HEK293 (cell line): ENCODE measurements at regions not wholly inside any gene's neighbourhood (a gene's known extent, or its start where the extent isn't known, plus 50 kb on each side); places are given as distances from the start of the nearest gene placed in this dataset.

Source experiments
- CTCF ChIA-PET: fragments of 350-600 bp; formaldehyde crosslinking; extraction: SDS; loops from one replicate; lab custom pipeline; 2021; ENCODE audit warnings: antibody characterized with exemption; lab: Yijun Ruan, JAX
- POLR2A ChIA-PET: fragments of 300-600 bp; formaldehyde crosslinking; extraction: SDS; loops from one replicate; lab custom pipeline; 2020; ENCODE audit warnings: antibody characterized with exemption, inconsistent platforms; lab: Yijun Ruan, JAX
- H3K27ac ChIP-seq: fragments of 200-500 bp; sonication (Bioruptor generic); 2 replicates; pipeline ENCODE4 v1.5.1; 2014; ENCODE audit warnings: low read depth, low read length, control low read depth, inconsistent platforms; ENCODE audit errors: extremely low read depth
- H3K36me3 ChIP-seq, 2 experiments: fragments of 200-500 bp in 1 of 2; sonication (Bioruptor generic) in 1 of 2; 1 replicate in 1 of 2; 2 replicates in 1 of 2; pipeline ENCODE4 v1.5.1; 2014 to 2017; ENCODE audit warnings: inconsistent platforms in 2 of 2, low read length in 2 of 2; ENCODE audit not compliant: control insufficient read depth in 2 of 2, insufficient read depth in 1 of 2
- H3K4me1 ChIP-seq: fragments of 200-500 bp; sonication (Bioruptor generic); 2 replicates; pipeline ENCODE4 v1.5.1; 2014; ENCODE audit warnings: mild to moderate bottlenecking, low read length, inconsistent platforms; ENCODE audit not compliant: control insufficient read depth, insufficient read depth
- H3K4me3 ChIP-seq: 2 replicates; pipeline ENCODE4 v1.5.1; 2011; ENCODE audit warnings: low read depth, mild to moderate bottlenecking, control low read depth, low read length, moderate library complexity
- H3K9me3 ChIP-seq: fragments of 200-500 bp; sonication (Bioruptor generic); 2 replicates; pipeline ENCODE4 v1.5.1; 2014; ENCODE audit warnings: low read depth, low read length, inconsistent platforms; ENCODE audit not compliant: control insufficient read depth, insufficient read depth
- MYNN ChIP-seq: fragments of 450-650 bp; formaldehyde crosslinking; IDR thresholded peaks from 2 replicates; pipeline ENCODE4 v1.5.1; 2016; ENCODE audit warnings: missing biosample characterization, missing genetic modification characterization, borderline replicate concordance
- PRDM1 ChIP-seq: fragments of 450-650 bp; formaldehyde crosslinking; IDR thresholded peaks from 2 replicates; pipeline ENCODE4; 2016; ENCODE audit warnings: missing biosample characterization, missing genetic modification characterization
- RBAK ChIP-seq: fragments of 450-650 bp; formaldehyde crosslinking; IDR thresholded peaks from 2 replicates; pipeline ENCODE4 v1.5.1; 2016; ENCODE audit warnings: missing biosample characterization, missing genetic modification characterization
- REPIN1 ChIP-seq: fragments of 450-650 bp; formaldehyde crosslinking; IDR thresholded peaks from 2 replicates; pipeline ENCODE4 v1.5.1; 2017; ENCODE audit warnings: missing biosample characterization, missing genetic modification characterization, low read depth
- ZBTB7A ChIP-seq: fragments of 450-650 bp; formaldehyde crosslinking; IDR thresholded peaks from 2 replicates; pipeline ENCODE4 v1.5.1; 2016; ENCODE audit warnings: low read depth, missing biosample characterization, missing genetic modification characterization
- ZBTB8A ChIP-seq: fragments of 450-650 bp; formaldehyde crosslinking; IDR thresholded peaks from 2 replicates; pipeline ENCODE4 v1.5.1; 2016; ENCODE audit warnings: missing biosample characterization, missing genetic modification characterization
- ZNF114 ChIP-seq: fragments of 450-650 bp; formaldehyde crosslinking; IDR thresholded peaks from 2 replicates; pipeline ENCODE4 v1.5.0; 2017; ENCODE audit warnings: missing biosample characterization, missing genetic modification characterization
- ZNF121 ChIP-seq: fragments of 450-650 bp; formaldehyde crosslinking; IDR thresholded peaks from 2 replicates; pipeline ENCODE4 v1.5.1; 2016; ENCODE audit warnings: missing biosample characterization, missing genetic modification characterization
- ZNF157 ChIP-seq: fragments of 450-650 bp; formaldehyde crosslinking; IDR thresholded peaks from 2 replicates; pipeline ENCODE4 v1.5.1; 2016; ENCODE audit warnings: missing biosample characterization, missing genetic modification characterization
- ZNF221 ChIP-seq: fragments of 450-650 bp; formaldehyde crosslinking; IDR thresholded peaks from 2 replicates; pipeline ENCODE4 v1.5.1; 2017; ENCODE audit warnings: missing biosample characterization, missing genetic modification characterization, borderline replicate concordance
- ZNF239 ChIP-seq: fragments of 450-650 bp; formaldehyde crosslinking; IDR thresholded peaks from 2 replicates; pipeline ENCODE4 v1.5.1; 2016; ENCODE audit warnings: missing biosample characterization, missing genetic modification characterization
- ZNF302 ChIP-seq: fragments of 450-650 bp; formaldehyde crosslinking; IDR thresholded peaks from 2 replicates; pipeline ENCODE4 v1.5.1; 2016; ENCODE audit warnings: missing biosample characterization, missing genetic modification characterization, low read depth
- ZNF404 ChIP-seq: fragments of 450-650 bp; formaldehyde crosslinking; IDR thresholded peaks from 2 replicates; pipeline ENCODE4 v1.5.1; 2017; ENCODE audit warnings: missing biosample characterization, missing genetic modification characterization
- ZNF426 ChIP-seq: fragments of 450-650 bp; formaldehyde crosslinking; IDR thresholded peaks from 2 replicates; pipeline ENCODE4 v1.5.1; 2017; ENCODE audit warnings: missing biosample characterization, missing genetic modification characterization, mild to moderate bottlenecking, inconsistent platforms, moderate library complexity
- ZNF600 ChIP-seq: fragments of 450-650 bp; formaldehyde crosslinking; IDR thresholded peaks from 2 replicates; pipeline ENCODE4 v1.5.1; 2016; ENCODE audit warnings: missing biosample characterization, missing genetic modification characterization
- TF ChIP-seq, protein P1 (sequence below): fragments of 450-650 bp; formaldehyde crosslinking; IDR thresholded peaks from 2 replicates; pipeline ENCODE4 v1.5.1; 2016; ENCODE audit warnings: missing biosample characterization, missing genetic modification characterization, low read depth
- TF ChIP-seq, protein P2 (sequence below): fragments of 450-650 bp; formaldehyde crosslinking; IDR thresholded peaks from 2 replicates; pipeline ENCODE4 v1.5.1; 2016; ENCODE audit warnings: missing biosample characterization, missing genetic modification characterization
- TF ChIP-seq, protein P3 (sequence below): fragments of 450-650 bp; formaldehyde crosslinking; IDR thresholded peaks from 2 replicates; pipeline ENCODE4 v1.5.1; 2016; ENCODE audit warnings: missing biosample characterization, missing genetic modification characterization
- TF ChIP-seq, protein P4 (sequence below): sonication (generic); formaldehyde crosslinking; IDR thresholded peaks from 2 replicates; pipeline ENCODE4 v1.8.1; 2022; ENCODE audit warnings: mild to moderate bottlenecking, moderate library complexity, missing genetic modification reagents
- TF ChIP-seq, protein P5 (sequence below): fragments of 450-650 bp; formaldehyde crosslinking; IDR thresholded peaks from 2 replicates; pipeline ENCODE4 v1.5.1; 2016; ENCODE audit warnings: missing biosample characterization, missing genetic modification characterization

DNA sequence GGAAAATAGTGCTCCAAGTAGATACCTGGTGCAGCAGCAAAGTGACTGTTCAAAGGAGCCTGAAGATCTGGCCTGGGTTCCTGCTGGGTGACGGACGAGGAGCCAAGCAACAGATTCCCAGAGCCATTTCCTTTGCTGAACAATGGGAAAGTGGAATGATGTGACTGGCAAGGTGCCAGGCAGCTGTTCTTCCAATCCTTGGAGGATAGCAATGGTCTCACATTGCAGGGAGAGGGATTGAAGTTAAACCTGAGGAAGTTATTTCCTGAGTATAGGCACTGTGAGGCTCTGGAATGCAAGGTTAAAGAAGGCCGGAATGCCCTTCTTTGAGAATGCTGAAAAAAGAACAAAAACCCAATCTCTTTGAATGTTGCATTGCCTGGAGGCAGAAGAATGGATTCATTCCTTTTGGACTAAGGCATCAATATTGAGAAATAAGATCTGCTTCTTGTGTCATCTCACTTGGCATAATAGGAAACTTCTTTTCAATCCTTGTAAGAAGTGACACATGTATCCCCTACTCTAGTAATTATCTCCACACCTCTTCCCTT lies 223.8 kb downstream of the BLID start:
- Histone ChIP-seq H3K36me3 (no peaks in the 10 kb centered on the region), H3K4me3 (no peak overlapping the region), H3K4me1 (no peaks in the 10 kb centered on the region), H3K27ac (no peak overlapping the region), H3K9me3 (no peaks in the 10 kb centered on the region)
- POLR2A ChIA-PET: no interaction called here
- CTCF ChIA-PET: no interaction called here
- TF ChIP-seq ZNF114 (tag by site-specific recombination): no peak
- TF ChIP-seq PRDM1 (tag by site-specific recombination): no peak
- TF ChIP-seq ZBTB7A (tag by site-specific recombination): no peak
- TF ChIP-seq ZNF121 (tag by site-specific recombination): no peak
- no peak for TF ChIP-seq ZNF404 (tag by site-specific recombination)
- no peak for TF ChIP-seq ZNF157 (tag by site-specific recombination)
- TF ChIP-seq, protein P1, sequence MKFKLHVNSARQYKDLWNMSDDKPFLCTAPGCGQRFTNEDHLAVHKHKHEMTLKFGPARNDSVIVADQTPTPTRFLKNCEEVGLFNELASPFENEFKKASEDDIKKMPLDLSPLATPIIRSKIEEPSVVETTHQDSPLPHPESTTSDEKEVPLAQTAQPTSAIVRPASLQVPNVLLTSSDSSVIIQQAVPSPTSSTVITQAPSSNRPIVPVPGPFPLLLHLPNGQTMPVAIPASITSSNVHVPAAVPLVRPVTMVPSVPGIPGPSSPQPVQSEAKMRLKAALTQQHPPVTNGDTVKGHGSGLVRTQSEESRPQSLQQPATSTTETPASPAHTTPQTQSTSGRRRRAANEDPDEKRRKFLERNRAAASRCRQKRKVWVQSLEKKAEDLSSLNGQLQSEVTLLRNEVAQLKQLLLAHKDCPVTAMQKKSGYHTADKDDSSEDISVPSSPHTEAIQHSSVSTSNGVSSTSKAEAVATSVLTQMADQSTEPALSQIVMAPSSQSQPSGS (tag by site-specific recombination): no peak
- no peak for TF ChIP-seq ZNF221
- TF ChIP-seq ZNF302 (tag by site-specific recombination): no peak
- TF ChIP-seq MYNN (tag by site-specific recombination): no peak
- TF ChIP-seq, protein P2, sequence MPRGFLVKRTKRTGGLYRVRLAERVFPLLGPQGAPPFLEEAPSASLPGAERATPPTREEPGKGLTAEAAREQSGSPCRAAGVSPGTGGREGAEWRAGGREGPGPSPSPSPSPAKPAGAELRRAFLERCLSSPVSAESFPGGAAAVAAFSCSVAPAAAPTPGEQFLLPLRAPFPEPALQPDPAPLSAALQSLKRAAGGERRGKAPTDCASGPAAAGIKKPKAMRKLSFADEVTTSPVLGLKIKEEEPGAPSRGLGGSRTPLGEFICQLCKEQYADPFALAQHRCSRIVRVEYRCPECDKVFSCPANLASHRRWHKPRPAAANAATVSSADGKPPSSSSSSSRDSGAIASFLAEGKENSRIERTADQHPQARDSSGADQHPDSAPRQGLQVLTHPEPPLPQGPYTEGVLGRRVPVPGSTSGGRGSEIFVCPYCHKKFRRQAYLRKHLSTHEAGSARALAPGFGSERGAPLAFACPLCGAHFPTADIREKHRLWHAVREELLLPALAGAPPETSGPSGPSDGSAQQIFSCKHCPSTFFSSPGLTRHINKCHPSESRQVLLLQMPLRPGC (tag by site-specific recombination): no peak
- TF ChIP-seq ZNF239 (tag by site-specific recombination): no peak
- no peak for TF ChIP-seq ZBTB8A (tag by site-specific recombination)

DNA sequence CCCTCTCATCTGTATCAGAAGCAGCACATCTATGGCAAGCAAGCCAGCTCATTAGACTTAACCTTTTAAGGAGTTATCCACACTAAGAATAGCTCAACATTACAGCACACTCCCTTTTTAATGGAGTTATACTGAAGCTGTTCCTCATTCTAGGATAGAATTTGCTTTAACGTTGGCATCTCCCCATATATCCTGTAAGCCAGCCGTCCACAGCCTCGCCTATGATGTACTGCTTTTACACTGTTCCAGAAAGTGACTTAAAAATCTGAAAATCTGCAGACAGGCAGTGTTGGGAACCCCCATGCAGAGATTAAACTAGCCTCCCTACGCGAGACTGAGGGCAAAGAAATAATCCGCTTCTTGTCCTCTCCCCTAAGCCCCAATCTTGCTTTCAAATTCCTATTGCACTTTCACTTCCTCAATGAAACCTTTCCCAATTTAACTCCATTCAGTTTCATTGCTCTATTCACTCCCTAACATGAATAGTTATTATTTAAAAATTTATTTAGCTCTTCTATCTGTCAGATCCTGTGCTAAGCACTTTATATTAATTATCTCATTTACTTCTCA lies 225.0 kb downstream of the BLID start:
- ChIA-PET CTCF (no interaction called here), POLR2A (no interaction called here)
- H3K4me1 ChIP-seq: no peaks in the 10 kb centered on the region

More for the DNA sequence above, 225.0 kb downstream of the BLID start:
- Histone ChIP-seq H3K27ac (no peak overlapping the region), H3K9me3 (no peaks in the 10 kb centered on the region), H3K36me3 (no peaks in the 10 kb centered on the region), H3K4me3 (no peak overlapping the region)
- TF ChIP-seq, protein P3, sequence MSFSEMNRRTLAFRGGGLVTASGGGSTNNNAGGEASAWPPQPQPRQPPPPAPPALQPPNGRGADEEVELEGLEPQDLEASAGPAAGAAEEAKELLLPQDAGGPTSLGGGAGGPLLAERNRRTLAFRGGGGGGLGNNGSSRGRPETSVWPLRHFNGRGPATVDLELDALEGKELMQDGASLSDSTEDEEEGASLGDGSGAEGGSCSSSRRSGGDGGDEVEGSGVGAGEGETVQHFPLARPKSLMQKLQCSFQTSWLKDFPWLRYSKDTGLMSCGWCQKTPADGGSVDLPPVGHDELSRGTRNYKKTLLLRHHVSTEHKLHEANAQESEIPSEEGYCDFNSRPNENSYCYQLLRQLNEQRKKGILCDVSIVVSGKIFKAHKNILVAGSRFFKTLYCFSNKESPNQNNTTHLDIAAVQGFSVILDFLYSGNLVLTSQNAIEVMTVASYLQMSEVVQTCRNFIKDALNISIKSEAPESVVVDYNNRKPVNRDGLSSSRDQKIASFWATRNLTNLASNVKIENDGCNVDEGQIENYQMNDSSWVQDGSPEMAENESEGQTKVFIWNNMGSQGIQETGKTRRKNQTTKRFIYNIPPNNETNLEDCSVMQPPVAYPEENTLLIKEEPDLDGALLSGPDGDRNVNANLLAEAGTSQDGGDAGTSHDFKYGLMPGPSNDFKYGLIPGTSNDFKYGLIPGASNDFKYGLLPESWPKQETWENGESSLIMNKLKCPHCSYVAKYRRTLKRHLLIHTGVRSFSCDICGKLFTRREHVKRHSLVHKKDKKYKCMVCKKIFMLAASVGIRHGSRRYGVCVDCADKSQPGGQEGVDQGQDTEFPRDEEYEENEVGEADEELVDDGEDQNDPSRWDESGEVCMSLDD (tag by site-specific recombination): no peak
- no peak for TF ChIP-seq REPIN1
- TF ChIP-seq, protein P4, sequence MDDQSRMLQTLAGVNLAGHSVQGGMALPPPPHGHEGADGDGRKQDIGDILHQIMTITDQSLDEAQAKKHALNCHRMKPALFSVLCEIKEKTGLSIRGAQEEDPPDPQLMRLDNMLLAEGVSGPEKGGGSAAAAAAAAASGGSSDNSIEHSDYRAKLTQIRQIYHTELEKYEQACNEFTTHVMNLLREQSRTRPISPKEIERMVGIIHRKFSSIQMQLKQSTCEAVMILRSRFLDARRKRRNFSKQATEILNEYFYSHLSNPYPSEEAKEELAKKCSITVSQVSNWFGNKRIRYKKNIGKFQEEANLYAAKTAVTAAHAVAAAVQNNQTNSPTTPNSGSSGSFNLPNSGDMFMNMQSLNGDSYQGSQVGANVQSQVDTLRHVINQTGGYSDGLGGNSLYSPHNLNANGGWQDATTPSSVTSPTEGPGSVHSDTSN: no peak
- TF ChIP-seq ZNF600 (tag by site-specific recombination): no peak
- no peak for TF ChIP-seq RBAK (tag by site-specific recombination)
- TF ChIP-seq, protein P5, sequence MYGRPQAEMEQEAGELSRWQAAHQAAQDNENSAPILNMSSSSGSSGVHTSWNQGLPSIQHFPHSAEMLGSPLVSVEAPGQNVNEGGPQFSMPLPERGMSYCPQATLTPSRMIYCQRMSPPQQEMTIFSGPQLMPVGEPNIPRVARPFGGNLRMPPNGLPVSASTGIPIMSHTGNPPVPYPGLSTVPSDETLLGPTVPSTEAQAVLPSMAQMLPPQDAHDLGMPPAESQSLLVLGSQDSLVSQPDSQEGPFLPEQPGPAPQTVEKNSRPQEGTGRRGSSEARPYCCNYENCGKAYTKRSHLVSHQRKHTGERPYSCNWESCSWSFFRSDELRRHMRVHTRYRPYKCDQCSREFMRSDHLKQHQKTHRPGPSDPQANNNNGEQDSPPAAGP (tag by site-specific recombination): no peak
- TF ChIP-seq ZNF426 (tag by site-specific recombination): no peak
